Astrocyte (in vitro differentiated cells and primary cell): ENCODE measurements at regions not wholly inside any gene's neighbourhood (a gene's known extent, or its start where the extent isn't known, plus 50 kb on each side); places are given as distances from the start of the nearest gene placed in this dataset.
"Not testable (repeated sequence)": the region's sequence is repeated elsewhere in the genome, so short reads cannot be mapped to it uniquely, and the experiment has no call there.

Source experiments
- DNase-seq: peaks from one replicate; pipeline ENCODE4 v3.0.0-alpha.2; 2010; ENCODE audit warnings: low read depth
- FAIRE-seq: peaks from 2 replicates; lab custom pipeline; 2011; peaks lifted over from hg19 to GRCh38; lab: Jason Lieb, UNC
- H2AFZ ChIP-seq: 2 replicates; pipeline ENCODE4 v1.6.0; 2012; ENCODE audit warnings: low read depth, low read length, inconsistent platforms
- H3K27ac ChIP-seq: 2 replicates; pipeline ENCODE4 v1.5.1; 2011; ENCODE audit warnings: low read depth, low read length, inconsistent platforms
- H3K27me3 ChIP-seq: 2 replicates; pipeline ENCODE4 v1.6.0; 2011; ENCODE audit warnings: low read length, inconsistent platforms; ENCODE audit not compliant: insufficient read depth
- H3K36me3 ChIP-seq: 2 replicates; pipeline ENCODE4 v1.5.1; 2011; ENCODE audit warnings: low read length, inconsistent platforms; ENCODE audit not compliant: insufficient read depth
- H3K4me1 ChIP-seq: 2 replicates; pipeline ENCODE4 v1.5.1; 2011; ENCODE audit warnings: low read length, inconsistent platforms; ENCODE audit not compliant: insufficient read depth
- H3K4me2 ChIP-seq: 2 replicates; pipeline ENCODE4 v1.6.0; 2012; ENCODE audit warnings: low read length, inconsistent platforms
- H3K4me3 ChIP-seq: 2 replicates; pipeline ENCODE4 v1.5.1; 2011; ENCODE audit warnings: low read depth, mild to moderate bottlenecking, low read length, inconsistent platforms; ENCODE audit not compliant: insufficient read depth
- H3K79me2 ChIP-seq: 2 replicates; pipeline ENCODE4 v1.6.0; 2012; ENCODE audit warnings: mild to moderate bottlenecking, low read length, inconsistent platforms; ENCODE audit not compliant: insufficient read depth
- H3K9ac ChIP-seq: 2 replicates; pipeline ENCODE4 v1.6.0; 2012; ENCODE audit warnings: mild to moderate bottlenecking, low read length, inconsistent platforms
- H3K9me3 ChIP-seq: 2 replicates; pipeline ENCODE4 v1.5.1; 2012; ENCODE audit warnings: low read depth, mild to moderate bottlenecking, low read length, inconsistent platforms; ENCODE audit not compliant: insufficient read depth
- H4K20me1 ChIP-seq: 2 replicates; pipeline ENCODE4 v1.6.0; 2012; ENCODE audit warnings: low read length, inconsistent platforms; ENCODE audit not compliant: insufficient read depth
- H3K27ac Mint-ChIP-seq: one replicate; pipeline ENCODE4 v1.8.0; 2021; ENCODE audit warnings: mild to moderate bottlenecking, mixed read lengths; ENCODE audit not compliant: unreplicated experiment
- H3K27me3 Mint-ChIP-seq: one replicate; pipeline ENCODE4 v1.8.0; 2021; ENCODE audit warnings: low read depth, mixed read lengths; ENCODE audit not compliant: unreplicated experiment
- H3K36me3 Mint-ChIP-seq: one replicate; pipeline ENCODE4 v1.8.0; 2021; ENCODE audit warnings: low read depth, mixed read lengths; ENCODE audit not compliant: unreplicated experiment
- H3K4me1 Mint-ChIP-seq: one replicate; pipeline ENCODE4 v1.8.0; 2021; ENCODE audit warnings: low read depth, mixed read lengths; ENCODE audit not compliant: unreplicated experiment
- H3K4me3 Mint-ChIP-seq: one replicate; pipeline ENCODE4 v1.8.0; 2021; ENCODE audit warnings: mild to moderate bottlenecking, moderate library complexity, mixed read lengths; ENCODE audit not compliant: unreplicated experiment
- H3K9me3 Mint-ChIP-seq: one replicate; pipeline ENCODE4 v1.8.0; 2021; ENCODE audit warnings: mild to moderate bottlenecking, mixed read lengths; ENCODE audit not compliant: unreplicated experiment
- CTCF ChIP-seq: IDR thresholded peaks from 2 replicates; pipeline ENCODE4 v1.5.1; 2011; ENCODE audit warnings: low read depth, mild to moderate bottlenecking, inconsistent platforms, low read length, moderate library complexity; ENCODE audit not compliant: insufficient read depth
- EZH2 ChIP-seq: IDR thresholded peaks from 2 replicates; pipeline ENCODE4 v1.6.1; 2012; ENCODE audit warnings: mild to moderate bottlenecking, low read length, inconsistent platforms; ENCODE audit not compliant: insufficient read depth

DNA sequence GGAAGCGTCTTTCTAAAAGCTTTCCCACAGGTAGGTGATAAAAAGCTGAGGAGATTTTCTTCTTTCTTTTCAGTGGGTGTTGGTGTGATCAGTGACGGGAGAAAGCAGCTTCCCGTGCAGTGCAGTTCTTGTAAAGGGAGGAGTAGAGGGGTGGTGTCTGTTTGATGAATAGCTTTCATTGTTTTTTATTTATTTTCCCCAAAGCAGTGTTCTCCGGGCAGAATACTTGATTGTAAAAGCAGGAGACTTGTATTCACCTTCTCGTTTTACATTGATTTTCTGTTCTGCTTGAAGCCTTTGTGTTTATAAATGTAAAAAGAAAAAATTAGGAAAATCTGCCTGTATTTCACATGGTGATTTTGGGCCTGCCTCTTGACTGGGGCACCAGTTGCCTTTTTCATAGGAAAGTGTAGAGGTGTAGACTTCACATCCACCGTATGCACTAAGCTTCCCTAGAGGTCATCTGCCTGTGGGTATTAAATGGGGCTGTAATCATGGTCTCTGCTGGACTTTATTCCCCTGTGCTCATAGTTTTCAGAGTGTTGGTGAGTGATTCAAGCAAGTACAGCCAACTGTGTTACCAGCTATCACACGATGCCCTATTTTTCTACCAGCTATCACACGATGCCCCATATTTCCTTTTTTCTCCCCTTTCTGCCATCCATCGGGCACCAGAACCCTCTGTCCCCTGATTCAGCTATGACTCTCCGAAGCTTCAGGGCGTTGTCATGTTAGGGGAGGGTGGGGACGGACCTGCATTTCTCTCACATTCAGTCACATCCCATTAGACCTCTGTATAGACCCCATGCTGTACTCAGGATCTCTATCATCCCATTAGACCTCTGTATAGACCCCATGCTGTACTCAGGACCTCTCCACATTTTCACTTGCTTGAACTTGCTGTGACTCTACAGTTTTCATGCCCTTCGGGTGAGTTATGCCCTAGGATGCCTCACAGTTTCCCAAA is 526.5 kb downstream of the TRIML1 start:
- FAIRE-seq (no peak), DNase-seq (no peak)
- no peak for TF ChIP-seq CTCF
- no peak for TF ChIP-seq EZH2
- Histone ChIP-seq H3K27ac (no peak overlapping the region), H2AFZ (no peak overlapping the region), H3K79me2 (no peaks in the 10 kb centered on the region), H3K9ac (no peak overlapping the region), H3K4me2 (no peak overlapping the region), H4K20me1 (no peaks in the 10 kb centered on the region), H3K36me3 (no peaks in the 10 kb centered on the region), H3K9me3 (no peaks in the 10 kb centered on the region), H3K4me1 (no peaks in the 10 kb centered on the region), H3K4me3 (no peak overlapping the region), H3K27me3 (no peaks in the 10 kb centered on the region)
- no peaks in the 10 kb centered on the region for H3K27me3 Mint-ChIP-seq
- H3K4me1 Mint-ChIP-seq: peaks cover 20% of the 10 kb centered on the region
- no peak overlapping the region for H3K4me3 Mint-ChIP-seq
- H3K9me3 Mint-ChIP-seq: peaks cover 4% of the 10 kb centered on the region
- H3K36me3 Mint-ChIP-seq: no peaks in the 10 kb centered on the region
- H3K27ac Mint-ChIP-seq: peak overlapping the region; percentile 67

DNA sequence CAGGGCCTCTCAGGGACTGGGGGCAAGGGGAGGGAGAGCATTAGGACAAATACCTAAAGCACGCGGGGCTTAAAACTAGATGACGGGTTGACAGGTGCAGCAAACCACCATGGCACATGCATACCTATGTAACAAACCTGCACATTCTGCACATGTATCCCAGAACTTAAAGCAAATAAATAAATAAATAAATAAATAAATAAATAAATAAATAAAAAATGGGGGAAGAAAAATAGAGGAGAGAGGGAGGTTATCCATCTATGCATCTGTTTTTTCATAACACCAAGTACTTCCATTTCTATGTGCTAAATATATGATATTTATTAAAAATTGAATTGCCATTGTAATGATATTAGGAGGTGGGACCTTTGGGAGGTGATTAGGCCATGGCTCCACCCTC is 539.5 kb downstream of the TRIML1 start:
- not testable (repeated sequence) for H3K4me1 ChIP-seq, H3K4me2 ChIP-seq, H2AFZ ChIP-seq, H3K9ac ChIP-seq, H3K27ac ChIP-seq, H3K27me3 ChIP-seq, H3K4me3 Mint-ChIP-seq, H3K79me2 ChIP-seq, H4K20me1 ChIP-seq, FAIRE-seq, H3K9me3 ChIP-seq, H3K4me1 Mint-ChIP-seq, DNase-seq, H3K36me3 ChIP-seq, H3K27me3 Mint-ChIP-seq, H3K27ac Mint-ChIP-seq, H3K36me3 Mint-ChIP-seq, H3K9me3 Mint-ChIP-seq, H3K4me3 ChIP-seq

DNA sequence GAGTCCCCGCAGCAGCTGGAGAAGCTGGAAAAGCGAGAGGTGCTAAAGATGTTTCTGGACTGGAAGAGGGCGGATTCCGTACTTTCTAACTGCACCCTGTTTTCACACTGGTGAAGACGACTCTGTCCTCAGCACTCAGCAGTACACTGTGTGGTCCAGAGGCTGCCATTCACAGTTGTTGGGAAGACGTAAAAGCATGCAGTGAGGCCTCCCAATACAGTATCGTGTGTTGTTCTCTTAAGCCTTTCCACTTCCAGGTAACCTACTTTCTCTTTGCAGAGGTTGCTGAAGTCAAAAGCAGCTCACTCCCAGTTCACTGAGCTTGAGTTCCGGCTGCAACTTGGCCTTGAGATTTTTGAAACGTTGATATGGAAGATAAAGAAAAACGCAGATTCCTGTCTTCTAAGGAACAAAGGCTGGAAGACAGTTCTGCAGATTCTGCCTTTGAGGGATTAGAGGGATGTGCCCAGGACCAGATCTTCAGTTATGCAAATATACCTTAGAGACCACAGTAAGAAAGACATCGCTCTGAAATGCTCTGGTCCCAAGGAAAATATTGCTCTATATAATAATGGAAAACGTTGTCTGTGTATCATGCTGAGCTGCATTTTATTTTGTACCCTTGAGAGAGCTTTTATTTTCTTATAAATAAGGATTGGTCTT is 540.9 kb downstream of the TRIML1 start:
- DNase-seq (no peak), FAIRE-seq (no peak)
- H3K36me3 ChIP-seq: no peaks in the 10 kb centered on the region
- no peak overlapping the region for H3K4me3 Mint-ChIP-seq
- H3K9me3 Mint-ChIP-seq: peaks cover 5% of the 10 kb centered on the region
- H3K27ac Mint-ChIP-seq: no peak overlapping the region
- H3K27me3 ChIP-seq: no peaks in the 10 kb centered on the region
- H3K27ac ChIP-seq: no peak overlapping the region
- H3K36me3 Mint-ChIP-seq: no peaks in the 10 kb centered on the region
- H3K4me2 ChIP-seq: no peak overlapping the region
- H3K4me1 Mint-ChIP-seq: peaks cover 5% of the 10 kb centered on the region
- H3K9me3 ChIP-seq: no peaks in the 10 kb centered on the region
- no peak overlapping the region for H3K4me3 ChIP-seq
- H2AFZ ChIP-seq: no peak overlapping the region
- no peaks in the 10 kb centered on the region for H3K4me1 ChIP-seq
- TF ChIP-seq EZH2 (no peak), CTCF (no peak)
- H4K20me1 ChIP-seq: no peaks in the 10 kb centered on the region
- H3K79me2 ChIP-seq: no peaks in the 10 kb centered on the region
- no peaks in the 10 kb centered on the region for H3K27me3 Mint-ChIP-seq
- no peak overlapping the region for H3K9ac ChIP-seq
